Dermis blood vessel endothelial cell (primary cell): ENCODE measurements at regions not wholly inside any gene's neighbourhood (a gene's known extent, or its start where the extent isn't known, plus 50 kb on each side); places are given as distances from the start of the nearest gene placed in this dataset.
"Not testable (repeated sequence)": the region's sequence is repeated elsewhere in the genome, so short reads cannot be mapped to it uniquely, and the experiment has no call there.

ENCODE experiments used
- DNase-seq: peaks from one replicate; pipeline ENCODE4 v3.0.0; 2010

DNA sequence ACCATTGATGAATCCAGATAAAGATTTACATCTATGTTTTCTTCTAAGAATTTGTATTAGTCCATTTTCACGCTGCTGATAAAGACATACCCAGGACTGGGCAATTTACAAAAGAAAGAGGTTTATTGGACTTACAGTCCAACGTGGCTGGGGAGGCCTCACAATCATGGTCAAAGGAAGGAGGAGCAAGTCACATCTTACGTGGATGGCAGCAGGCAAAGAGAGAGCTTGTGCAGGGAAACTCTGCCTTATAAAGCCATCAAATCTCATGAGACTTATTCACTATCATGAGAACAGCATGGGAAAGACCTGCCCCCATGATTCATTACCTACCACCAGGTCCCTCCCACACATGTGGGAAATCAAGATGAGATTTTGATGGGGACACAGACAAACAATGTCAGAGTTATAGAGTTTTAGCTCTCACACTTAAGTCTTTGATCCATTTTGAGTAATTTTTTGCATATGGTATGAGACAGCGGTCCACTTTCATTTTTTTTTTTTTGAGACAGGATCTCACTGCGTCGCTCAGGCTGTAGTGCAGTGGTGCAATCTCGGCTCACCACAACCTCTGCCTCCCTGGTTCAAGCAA lies 53.5 kb upstream of the JADE2 start:
- not testable (repeated sequence) for DNase-seq

DNA sequence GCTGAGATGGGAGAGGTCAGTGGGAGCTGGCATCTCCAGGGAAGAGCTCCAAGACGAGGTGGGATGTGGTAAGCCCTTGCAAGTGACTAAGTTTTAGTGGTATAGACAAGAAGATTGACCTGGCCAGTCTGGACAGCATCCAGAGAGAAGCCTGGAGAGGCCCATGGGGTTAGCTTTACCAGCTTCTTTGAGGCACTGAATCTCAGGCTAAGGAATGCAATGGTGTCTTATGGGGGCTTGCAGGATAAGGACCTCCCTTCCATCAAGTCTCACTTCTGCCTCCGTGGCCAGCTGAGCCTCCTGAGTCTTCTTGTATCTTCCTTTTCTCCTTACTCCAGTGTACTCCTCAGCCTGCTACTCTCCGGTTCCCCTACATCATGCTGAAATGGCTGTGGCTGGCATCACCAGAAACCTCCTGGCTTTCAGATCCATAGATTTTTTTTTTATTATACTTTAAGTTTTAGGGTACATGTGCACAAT lies 56.5 kb upstream of the JADE2 start:
- no peak for DNase-seq

DNA sequence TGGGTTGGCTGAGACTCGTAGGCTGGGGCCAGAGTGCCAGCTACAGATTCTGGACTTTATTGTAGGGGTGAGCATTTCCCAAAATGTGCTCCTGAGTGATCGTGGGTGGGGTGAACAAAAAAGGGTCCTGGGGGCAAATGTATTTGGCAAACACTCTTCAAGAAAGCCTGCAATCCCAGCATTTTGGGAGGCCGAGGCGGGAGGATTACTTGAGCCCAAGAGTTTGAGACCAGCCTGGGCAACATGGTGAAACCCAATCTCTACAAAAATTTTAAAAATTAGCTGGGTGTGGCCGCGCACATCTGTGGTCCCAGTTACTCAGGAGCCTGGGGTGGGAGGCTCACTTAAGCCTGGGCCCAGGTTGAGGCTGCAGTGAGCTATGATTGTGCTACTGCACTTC lies 55.5 kb upstream of the CDKN2AIPNL start:
- no peak for DNase-seq

DNA sequence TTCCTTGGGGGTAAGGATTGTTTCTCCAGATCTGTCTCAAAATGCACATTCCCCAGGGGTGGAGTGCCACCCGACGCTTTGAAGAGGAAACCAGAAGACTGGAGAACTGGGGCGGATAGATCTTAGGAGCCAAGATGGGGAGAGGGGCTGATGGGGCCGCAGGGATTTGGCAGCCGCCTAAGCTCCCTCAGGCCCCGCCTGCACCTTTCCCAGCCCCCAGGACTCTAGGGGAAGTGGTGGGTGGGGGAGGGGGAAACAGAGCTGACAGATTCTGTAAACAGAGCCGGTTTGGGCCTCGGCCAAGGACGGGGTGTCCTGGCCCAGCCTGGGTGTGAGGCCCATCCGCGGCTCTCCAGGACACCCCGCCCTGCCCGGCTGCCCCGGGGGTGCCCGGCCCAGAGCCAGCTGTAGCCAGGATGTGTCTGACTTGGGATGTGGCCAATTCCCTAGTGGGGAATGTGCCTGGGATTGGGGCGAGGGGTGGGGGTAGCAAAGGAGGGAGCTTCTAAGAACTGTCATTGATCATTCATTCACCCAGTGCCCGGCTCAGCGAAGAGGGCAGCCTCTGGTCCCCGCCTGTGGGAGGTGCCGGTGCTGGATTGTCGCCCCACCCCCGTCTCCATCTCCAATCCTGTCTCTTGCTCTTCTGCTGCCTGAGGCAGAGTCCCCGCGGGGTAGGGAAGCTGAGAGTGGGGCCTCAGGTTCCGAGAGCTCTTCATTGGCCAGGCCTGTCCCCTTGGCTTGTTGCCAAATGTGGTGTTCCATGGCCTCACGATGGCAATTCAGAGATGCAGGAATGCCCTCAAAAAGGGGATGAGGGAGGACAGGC lies 54.8 kb upstream of the CDKN2AIPNL start:
- DNase-seq, result peak; percentile 79

DNA sequence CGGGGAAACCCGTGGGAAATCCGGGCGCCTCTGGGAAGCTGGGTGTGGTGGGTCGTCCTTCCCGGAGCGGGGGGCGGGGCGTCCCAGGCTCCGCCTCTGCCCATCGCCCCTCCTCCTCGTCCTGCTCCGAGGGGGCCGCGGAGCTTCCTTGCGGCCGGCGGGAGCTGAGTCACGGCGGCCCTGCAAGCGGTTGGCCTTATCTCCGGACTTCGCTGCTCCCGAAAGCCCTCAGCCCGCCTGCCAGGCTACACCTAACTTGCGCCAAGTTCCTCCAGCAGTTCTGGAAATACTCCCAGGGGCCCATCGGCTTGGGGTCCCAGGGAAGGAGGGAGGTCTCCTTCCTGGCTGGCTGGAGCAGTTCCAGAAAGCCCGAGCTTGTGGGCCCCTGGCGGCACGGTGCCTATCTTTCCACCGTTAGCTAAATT lies 54.1 kb upstream of the CDKN2AIPNL start:
- peak; percentile 94 for DNase-seq

DNA sequence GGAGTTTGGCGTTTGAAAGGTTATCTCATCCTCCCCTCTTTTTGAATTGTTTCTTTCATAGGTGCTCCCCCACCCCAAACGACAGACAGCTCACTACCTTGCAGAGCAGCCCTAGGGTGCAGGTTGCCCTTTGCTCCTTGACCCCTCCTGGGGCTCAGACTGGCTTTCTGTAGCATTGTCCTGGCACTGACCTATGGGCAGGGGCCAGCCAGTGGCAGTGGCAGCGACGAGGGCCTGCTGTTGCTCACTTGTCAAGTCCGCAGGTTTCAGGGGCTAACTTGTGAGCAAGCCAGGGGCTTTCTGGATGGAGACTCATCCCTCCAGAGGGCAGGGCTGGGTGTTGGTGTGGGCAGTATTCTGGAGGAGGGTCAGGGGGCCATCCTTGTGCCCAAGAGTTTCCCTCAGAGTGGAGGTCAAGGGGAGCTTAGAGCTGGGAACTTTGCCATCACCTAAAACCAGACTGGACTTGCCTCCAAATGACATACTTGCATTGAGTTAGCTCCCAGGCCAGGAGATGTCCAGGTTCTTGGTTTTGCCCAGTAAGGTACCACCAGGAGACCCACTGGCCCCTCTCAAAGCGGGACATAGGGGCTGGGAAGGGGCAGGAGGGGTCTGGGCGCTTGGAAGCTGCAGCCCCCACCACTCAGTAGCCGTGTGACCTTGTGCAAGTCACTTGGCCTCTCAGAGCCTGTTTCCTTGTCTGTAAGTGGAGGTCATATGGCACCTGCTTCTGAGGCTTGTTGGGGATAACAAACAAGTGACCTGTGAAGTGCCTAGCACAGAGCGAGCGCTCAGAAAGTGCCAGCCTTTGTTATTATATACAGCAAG lies 53.5 kb upstream of the CDKN2AIPNL start:
- DNase-seq, result no peak

DNA sequence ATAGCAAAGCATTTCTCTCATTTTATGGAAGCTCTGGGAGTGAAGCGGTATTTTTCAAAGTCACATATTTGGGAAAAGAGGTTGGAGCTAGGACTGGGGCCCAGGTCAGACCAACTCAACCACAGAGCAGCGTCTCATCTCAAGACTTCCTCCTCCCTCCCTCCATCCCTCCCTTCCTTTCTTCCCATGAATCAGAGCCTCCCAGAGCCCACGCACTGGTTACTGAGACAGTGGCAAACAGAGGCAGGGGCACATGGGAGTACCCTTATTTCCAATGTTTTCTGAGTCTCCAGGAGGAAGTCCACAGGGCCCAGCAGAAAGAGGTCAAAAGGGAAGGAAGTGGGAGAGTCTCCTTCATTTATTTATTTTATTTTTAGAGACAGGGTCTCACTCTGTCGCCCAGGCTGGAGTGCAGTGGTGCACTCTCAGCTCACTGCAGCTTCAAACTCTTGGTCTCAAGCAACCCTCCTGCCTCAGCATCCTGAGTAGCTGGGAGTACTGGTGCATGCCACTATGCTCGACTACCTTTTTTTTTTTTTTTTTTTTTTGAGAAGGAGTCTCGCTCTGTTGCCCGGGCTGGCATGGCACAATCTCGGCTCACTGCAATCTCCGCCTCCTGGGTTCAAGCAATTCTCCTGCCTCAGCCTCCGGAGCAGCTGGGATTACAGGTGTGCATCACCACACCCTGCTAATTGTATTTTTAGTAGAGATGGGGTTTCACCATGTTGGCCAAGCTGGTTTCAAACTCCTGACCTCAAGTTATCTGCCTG lies 52.5 kb upstream of the CDKN2AIPNL start:
- DNase-seq, result no peak

DNA sequence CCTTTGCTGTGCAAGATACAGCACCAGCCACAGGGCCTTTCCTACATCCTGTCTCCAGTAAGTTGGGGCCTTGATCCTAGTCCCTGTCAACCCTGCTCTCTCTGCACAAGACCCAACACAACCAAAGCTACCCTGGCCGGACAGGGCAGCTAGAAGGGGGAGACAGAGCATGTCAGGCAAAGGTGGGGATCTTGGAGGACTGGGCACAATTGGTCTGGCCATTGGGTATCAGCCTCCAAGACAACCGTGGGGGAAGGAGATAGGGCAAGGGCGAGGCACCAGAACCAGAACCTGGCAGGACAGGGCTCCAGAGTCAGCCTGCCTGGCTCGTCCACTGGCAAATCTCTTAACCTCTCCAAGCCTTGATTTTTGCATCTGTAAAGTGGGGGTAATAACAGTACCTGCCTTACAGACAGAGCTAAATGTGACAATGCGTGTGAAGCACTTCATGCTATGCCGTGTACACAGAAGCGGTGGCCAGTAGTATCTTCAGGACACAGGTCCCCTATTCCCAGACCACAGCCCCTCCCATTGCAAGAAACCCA lies 51.6 kb upstream of the CDKN2AIPNL start:
- DNase-seq, result no peak

DNA sequence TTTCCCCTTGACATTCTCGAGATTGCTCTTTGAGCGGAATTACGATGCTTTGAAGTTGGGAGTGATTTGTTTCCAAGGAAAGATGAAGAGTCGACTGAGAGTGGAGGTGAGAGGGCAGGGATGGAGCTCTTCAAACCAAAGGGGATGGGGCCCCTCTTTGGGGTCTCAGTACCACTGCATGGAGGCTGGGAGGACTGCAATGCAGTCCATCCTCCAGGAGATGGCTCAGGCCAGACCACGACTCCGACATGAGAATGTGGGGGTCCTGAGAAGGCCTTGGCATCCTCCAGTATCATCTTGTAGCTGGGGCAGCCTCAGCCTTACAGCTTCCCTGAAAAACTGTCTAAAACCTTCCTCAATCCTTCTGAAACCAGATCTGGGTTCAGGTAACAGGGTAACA lies 51.1 kb upstream of the CDKN2AIPNL start:
- DNase-seq, result no peak

DNA sequence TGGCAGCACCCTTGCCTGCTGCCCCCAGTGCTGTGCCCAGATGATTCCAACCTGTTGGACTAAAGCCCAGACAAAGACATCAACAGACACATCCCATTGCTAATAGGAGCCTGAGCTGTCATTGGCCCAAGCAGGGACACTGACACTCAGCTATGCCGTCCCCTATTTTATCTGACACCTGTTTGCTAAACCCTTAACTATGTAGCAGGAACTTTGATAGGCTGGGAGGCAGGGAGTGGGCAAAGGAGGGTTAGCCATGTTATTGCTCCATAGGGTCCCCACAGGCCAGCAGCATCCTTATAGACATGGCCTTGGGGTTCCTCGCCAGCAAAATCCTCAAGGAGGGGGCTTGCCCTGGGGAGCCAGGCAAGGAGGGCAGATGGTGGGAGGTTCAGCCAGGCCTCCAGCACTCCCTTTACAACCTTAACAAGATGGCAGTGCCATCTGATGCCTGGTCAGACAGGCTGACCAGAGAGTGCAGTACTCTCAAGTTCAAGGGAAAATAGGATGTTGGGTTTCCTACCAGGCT lies 50.4 kb upstream of the CDKN2AIPNL start:
- DNase-seq, result no peak
